Body of pancreas (tissue), 4 donors: ENCODE measurements at regions not wholly inside any gene's neighbourhood (a gene's known extent, or its start where the extent isn't known, plus 50 kb on each side); places are given as distances from the start of the nearest gene placed in this dataset.
"Not testable (repeated sequence)": the region's sequence is repeated elsewhere in the genome, so short reads cannot be mapped to it uniquely, and the experiment has no call there.

Source experiments
- ATAC-seq: fragments of 150-250 bp; one replicate; pipeline ENCODE4 v1.9.1; 2016
- DNase-seq, 4 donors: peaks; one replicate each; pipeline ENCODE4 v3.0.0-alpha.2; 2019
- H3K27ac ChIP-seq, 4 donors: fragments of 200-600 bp; sonication (generic); 1 replicate in 3 of 4; 2 replicates in 1 of 4; pipeline versions ENCODE4 v1.5.1 to v1.6.1; 2016 to 2019; ENCODE audit warnings: mild to moderate bottlenecking in 1 of 4, mixed read lengths in 1 of 4, moderate library complexity in 1 of 4
- H3K27me3 ChIP-seq, 2 donors: fragments of 200-600 bp; sonication (generic); one replicate each; pipeline ENCODE4 v1.6.0; 2016; ENCODE audit warnings: mild to moderate bottlenecking in 1 of 2
- H3K36me3 ChIP-seq, 2 donors: fragments of 200-600 bp; sonication (generic); replicated peaks in 1 of 2; 2 replicates each; pipeline ENCODE4 v1.5.1; 2016; ENCODE audit warnings: low read depth in 2 of 2; ENCODE audit not compliant: insufficient read depth in 1 of 2
- H3K4me1 ChIP-seq: fragments of 200-600 bp; sonication (generic); one replicate; pipeline ENCODE4 v1.6.0; 2016
- H3K4me3 ChIP-seq, 2 donors: fragments of 200-600 bp; sonication (generic); 1 replicate in 1 of 2; 2 replicates in 1 of 2; pipeline ENCODE4 v1.5.1; 2016 to 2019
- H3K9me3 ChIP-seq, 3 donors: fragments of 200-600 bp; sonication (generic); 1 replicate in 2 of 3; 2 replicates in 1 of 3; pipeline ENCODE4 v1.5.1; 2016
- CTCF ChIP-seq, 7 experiments: fragments of 450-650 bp in 4 of 7; fragments of 200-600 bp in 3 of 7; sonication (generic) in 3 of 7; IDR thresholded peaks; one replicate each; pipeline ENCODE4 v1.5.1; 2016 to 2019; ENCODE audit warnings: antibody characterized with exemption in 7 of 7
- POLR2A ChIP-seq, 3 donors: fragments of 450-650 bp; IDR thresholded peaks; one replicate each; pipeline ENCODE4 v1.6.1; 2016; ENCODE audit warnings: antibody characterized with exemption in 3 of 3, mild to moderate bottlenecking in 2 of 3
- WGBS, 2 donors: methylation state at CpG; one replicate each; pipeline ENCODE4 v1.1.5; 2017; 5-methylcytosine and 5-hydroxymethylcytosine counted together
- intact Hi-C: fragments of 100-400 bp; cut with DNase I; formaldehyde crosslinking; loops from one replicate; pipeline ENCODE4 v1.15.1; 2023

GRCh38 chrX:41022566-41022965 lies 62.7 kb upstream of the USP9X start:
- Histone ChIP-seq H3K9me3 (no peaks in the 10 kb centered on the region), H3K27me3 (no peaks in the 10 kb centered on the region), H3K27ac (peak overlapping the region in 1 of 4 donors; percentile 21), H3K36me3 (no peaks in the 10 kb centered on the region), H3K4me1 (no peaks in the 10 kb centered on the region), H3K4me3 (no peak overlapping the region)
- ATAC-seq (no peak), DNase-seq (no peak)
- intact Hi-C loops, result no loop called here
- no peak for TF ChIP-seq CTCF (IDR thresholded peaks at IDR 0.05)
- TF ChIP-seq POLR2A (IDR thresholded peaks at IDR 0.05), result no peak
- 56 to 67% methylated on average over 1 of the region's 1 CpG for WGBS, 2 donors

- H3K9me3 ChIP-seq, result no peaks in the 10 kb centered on the region
- H3K27me3 ChIP-seq, result no peaks in the 10 kb centered on the region
- DNase-seq (no peak), ATAC-seq (no peak)
- TF ChIP-seq POLR2A (IDR thresholded peaks at IDR 0.05), result no peak
- no peak for TF ChIP-seq CTCF (IDR thresholded peaks at IDR 0.05)
- no peaks in the 10 kb centered on the region for H3K4me1 ChIP-seq
- H3K4me3 ChIP-seq, result no peak overlapping the region
- 90 to 100% methylated on average over 2 to 3 of the region's 3 CpGs for WGBS, 2 donors
- intact Hi-C loops, result no loop called here
- no peaks in the 10 kb centered on the region for H3K36me3 ChIP-seq
- no peak overlapping the region for H3K27ac ChIP-seq
Measured at GRCh38 chrX:41023098-41023497, 62.1 kb upstream of the USP9X start.

GRCh38 chrX:41024335-41024734 lies 60.9 kb upstream of the USP9X start:
- ATAC-seq, intact Hi-C loops, H3K36me3 ChIP-seq, DNase-seq, H3K4me3 ChIP-seq, H3K27ac ChIP-seq, H3K9me3 ChIP-seq, H3K27me3 ChIP-seq, H3K4me1 ChIP-seq: not testable (repeated sequence)
- 41 to 71% methylated on average over 2 to 3 of the region's 3 CpGs for WGBS, 2 donors

- intact Hi-C loops, result no loop called here
Measured at GRCh38 chrX:41024755-41025154, 60.5 kb upstream of the USP9X start.

GRCh38 chrX:41025926-41026701 lies 59.1 kb upstream of the USP9X start:
- H3K9me3 ChIP-seq, result no peaks in the 10 kb centered on the region
- ATAC-seq (no peak), DNase-seq (no peak)
- WGBS, 2 donors, result 65 to 76% methylated on average over 12 to 13 of the region's 13 CpGs
- no peaks in the 10 kb centered on the region for H3K36me3 ChIP-seq
- H3K27ac ChIP-seq, result no peak overlapping the region
- no peak overlapping the region for H3K4me3 ChIP-seq
- intact Hi-C loops, result no loop called here
- TF ChIP-seq CTCF (IDR thresholded peaks at IDR 0.05) (no peak), POLR2A (IDR thresholded peaks at IDR 0.05) (no peak)
- no peaks in the 10 kb centered on the region for H3K4me1 ChIP-seq
- no peaks in the 10 kb centered on the region for H3K27me3 ChIP-seq

More at GRCh38 chrX:41024755-41025154, 60.5 kb upstream of the USP9X start:
- ATAC-seq (no peak), DNase-seq (no peak)
- WGBS, 2 donors, result 74 to 93% methylated on average over 5 of the region's 6 CpGs
- TF ChIP-seq CTCF (IDR thresholded peaks at IDR 0.05) (no peak), POLR2A (IDR thresholded peaks at IDR 0.05) (no peak)
- no peaks in the 10 kb centered on the region for H3K36me3 ChIP-seq
- H3K9me3 ChIP-seq, result no peaks in the 10 kb centered on the region
- H3K4me3 ChIP-seq, result no peak overlapping the region
- no peaks in the 10 kb centered on the region for H3K4me1 ChIP-seq
- H3K27ac ChIP-seq, result no peak overlapping the region
- H3K27me3 ChIP-seq, result no peaks in the 10 kb centered on the region
